GM18858 (cell line): ENCODE measurements at regions not wholly inside any gene's neighbourhood (a gene's known extent, or its start where the extent isn't known, plus 50 kb on each side); places are given as distances from the start of the nearest gene placed in this dataset.
"Not testable (repeated sequence)": the region's sequence is repeated elsewhere in the genome, so short reads cannot be mapped to it uniquely, and the experiment has no call there.

ENCODE experiments used
- ATAC-seq: cut with Tn5 transposase; IDR thresholded peaks from one replicate; pipeline ENCODE4 v1.9.1; 2021; ENCODE audit not compliant: unreplicated experiment

- no peak for ATAC-seq
These were observed 381.0 kb upstream of the NRP1 start for GRCh38 chr10:33715303-33715975.

- ATAC-seq: no peak
These were observed 378.4 kb upstream of the NRP1 start for GRCh38 chr10:33712825-33713224.

GRCh38 chr10:33710006-33710405 lies 375.5 kb upstream of the NRP1 start:
- no peak for ATAC-seq

- no peak for ATAC-seq
These were observed 374.7 kb upstream of the NRP1 start for GRCh38 chr10:33709008-33709753.

GRCh38 chr10:33708561-33708960 lies 374.1 kb upstream of the NRP1 start:
- ATAC-seq: no peak

GRCh38 chr10:33706746-33707145 lies 372.3 kb upstream of the NRP1 start:
- ATAC-seq: no peak

- no peak for ATAC-seq
These were observed 371.7 kb upstream of the NRP1 start for GRCh38 chr10:33706191-33706590.

- no peak for ATAC-seq
These were observed 369.9 kb upstream of the NRP1 start for GRCh38 chr10:33704214-33704830.

GRCh38 chr10:33703501-33704213 lies 369.2 kb upstream of the NRP1 start:
- ATAC-seq: no peak

- no peak for ATAC-seq
These were observed 363.6 kb upstream of the NRP1 start for GRCh38 chr10:33698033-33698432.

GRCh38 chr10:33697016-33697415 lies 362.5 kb upstream of the NRP1 start:
- no peak for ATAC-seq

GRCh38 chr10:33695536-33695935 lies 361.1 kb upstream of the NRP1 start:
- no peak for ATAC-seq

- ATAC-seq: not testable (repeated sequence)
These were observed 356.1 kb upstream of the NRP1 start for GRCh38 chr10:33690536-33690935.

- ATAC-seq: no peak
These were observed 354.0 kb upstream of the NRP1 start for GRCh38 chr10:33688506-33688905.

- no peak for ATAC-seq
These were observed 349.7 kb upstream of the NRP1 start for GRCh38 chr10:33684211-33684611.

- ATAC-seq: no peak
These were observed 347.1 kb upstream of the NRP1 start for GRCh38 chr10:33681595-33681994.

GRCh38 chr10:33680036-33680435 lies 345.6 kb upstream of the NRP1 start:
- ATAC-seq: no peak

- ATAC-seq: no peak
These were observed 342.3 kb upstream of the NRP1 start for GRCh38 chr10:33676606-33677339.

GRCh38 chr10:33674986-33675599 lies 340.6 kb upstream of the NRP1 start:
- no peak for ATAC-seq

GRCh38 chr10:33674491-33674890 lies 340.0 kb upstream of the NRP1 start:
- no peak for ATAC-seq
